GM21786 (cell line): ENCODE measurements at regions not wholly inside any gene's neighbourhood (a gene's known extent, or its start where the extent isn't known, plus 50 kb on each side); places are given as distances from the start of the nearest gene placed in this dataset.

Experiments
- ATAC-seq: cut with Tn5 transposase; IDR thresholded peaks from one replicate; pipeline ENCODE4 v1.9.1; 2021; ENCODE audit not compliant: unreplicated experiment

DNA sequence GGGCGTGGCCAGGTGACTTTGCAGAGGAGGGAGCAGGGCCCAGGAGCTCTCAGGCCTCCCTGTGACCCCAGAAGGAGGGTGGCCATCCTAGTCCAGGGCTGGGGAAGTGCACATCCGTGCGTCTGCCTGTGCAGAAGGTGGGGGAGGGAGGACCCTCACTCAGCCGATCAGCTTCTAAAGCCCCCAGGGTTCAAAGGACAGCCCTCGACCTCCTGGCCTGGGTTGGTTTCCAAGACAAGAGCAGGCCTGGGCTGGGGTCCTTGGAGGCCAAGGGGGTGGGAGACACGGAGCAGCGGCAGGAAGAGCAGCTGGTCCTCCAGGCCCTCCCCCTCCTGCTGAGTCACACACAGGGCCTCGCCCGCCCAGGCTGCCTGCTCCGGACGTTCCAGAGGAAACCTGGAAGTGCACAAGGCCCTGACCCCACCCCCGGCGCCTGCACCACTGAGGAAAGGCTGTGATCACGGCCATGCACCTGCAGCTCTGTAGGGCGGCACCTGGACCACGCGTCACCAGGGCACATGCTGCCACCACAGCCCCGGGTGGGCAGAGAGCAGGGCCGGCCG lies 67.1 kb upstream of the ZNF469 start:
- ATAC-seq: no peak

DNA sequence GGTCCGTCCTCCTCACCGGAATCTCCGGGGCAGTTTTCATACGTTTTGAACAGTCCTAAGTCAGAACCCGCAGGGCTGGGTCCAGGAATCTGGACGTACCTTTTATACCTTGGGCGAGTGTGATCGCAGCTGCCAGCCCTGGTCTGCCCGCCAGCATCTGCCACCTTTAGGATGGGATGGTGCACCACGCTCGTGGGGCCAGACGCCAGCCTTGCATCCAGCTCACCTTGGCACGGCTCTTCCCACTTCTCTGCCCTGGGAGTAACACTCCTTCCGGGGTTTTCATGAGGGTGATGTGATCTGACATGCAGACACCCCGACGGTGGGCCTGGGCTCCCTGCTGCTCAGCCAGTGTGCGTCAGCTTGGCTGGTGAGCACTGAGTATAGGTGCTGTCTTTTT lies 66.6 kb upstream of the ZNF469 start:
- ATAC-seq: no peak

- ATAC-seq: no peak
These were observed 65.7 kb upstream of the ZNF469 start for GRCh38 chr16:88316941-88317612.

- ATAC-seq: no peak
These were observed 65.2 kb upstream of the ZNF469 start for GRCh38 chr16:88317613-88317965.

GRCh38 chr16:88318051-88318450 lies 64.7 kb upstream of the ZNF469 start:
- ATAC-seq: no peak

DNA sequence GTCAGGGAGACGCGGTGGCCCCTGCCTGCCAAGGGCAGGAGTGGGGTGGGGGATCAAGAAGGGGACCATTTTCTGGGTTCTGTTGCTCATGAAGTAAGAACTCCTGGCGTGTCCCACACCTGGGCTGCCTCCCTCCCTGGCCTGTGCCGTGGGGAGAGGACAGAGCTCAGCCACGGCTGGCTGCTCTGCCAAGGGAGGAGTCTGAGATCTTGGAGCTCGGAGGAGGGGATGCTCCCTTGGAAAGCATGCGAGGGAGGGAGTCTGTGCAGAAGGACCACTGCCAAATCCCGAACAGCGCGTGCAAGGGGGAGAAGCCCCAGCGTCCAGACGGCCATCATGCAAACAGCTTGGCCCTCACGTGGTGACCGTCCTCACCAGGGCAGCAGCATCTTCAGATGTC lies 64.2 kb upstream of the ZNF469 start:
- ATAC-seq: no peak

DNA sequence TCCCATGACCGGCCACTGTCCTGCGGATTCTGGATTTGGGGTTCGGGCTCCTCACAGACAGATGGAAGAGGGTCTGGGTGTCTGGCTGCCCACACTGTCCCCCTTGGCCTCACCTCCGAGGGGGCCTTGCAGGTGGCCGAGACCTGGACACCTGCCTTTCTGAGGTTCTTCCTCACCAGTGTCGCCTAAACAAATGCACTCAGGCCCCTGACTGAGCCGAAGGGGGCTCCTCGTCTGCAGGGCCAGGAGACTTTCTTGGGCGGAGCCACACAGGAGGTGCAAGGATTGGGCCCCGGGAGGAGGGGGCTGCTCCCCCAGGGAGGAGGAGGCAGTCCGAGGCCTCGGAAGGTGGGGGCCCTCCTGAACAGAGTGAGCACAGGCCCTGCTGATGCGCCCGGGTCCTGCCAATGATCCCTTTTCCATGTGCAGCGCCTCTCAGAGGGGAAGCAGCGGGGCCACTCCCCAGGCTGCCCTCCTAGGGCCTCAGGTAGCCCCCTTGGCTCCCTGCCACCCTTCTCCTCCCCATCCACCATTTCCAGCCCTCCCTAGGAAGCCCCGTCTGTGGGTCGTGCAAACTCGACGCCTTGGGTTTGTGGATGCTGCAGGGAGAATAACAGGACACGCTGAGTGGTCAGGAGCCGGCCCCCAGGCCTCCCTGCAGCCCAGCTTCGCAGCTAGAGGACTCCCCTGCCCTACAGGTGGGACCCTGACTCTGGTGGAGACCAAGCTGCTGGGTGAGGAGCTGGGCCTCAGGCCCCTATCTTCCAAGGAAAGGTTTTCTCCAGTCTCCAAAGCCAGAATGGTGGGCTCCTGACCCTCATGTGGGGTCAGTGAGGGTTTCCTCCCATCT lies 63.4 kb upstream of the ZNF469 start:
- ATAC-seq: no peak

GRCh38 chr16:88320947-88321634 lies 61.7 kb upstream of the ZNF469 start:
- no peak for ATAC-seq

GRCh38 chr16:88321635-88322499 lies 60.9 kb upstream of the ZNF469 start:
- ATAC-seq: no peak

GRCh38 chr16:88322500-88322970 lies 60.2 kb upstream of the ZNF469 start:
- ATAC-seq: no peak

DNA sequence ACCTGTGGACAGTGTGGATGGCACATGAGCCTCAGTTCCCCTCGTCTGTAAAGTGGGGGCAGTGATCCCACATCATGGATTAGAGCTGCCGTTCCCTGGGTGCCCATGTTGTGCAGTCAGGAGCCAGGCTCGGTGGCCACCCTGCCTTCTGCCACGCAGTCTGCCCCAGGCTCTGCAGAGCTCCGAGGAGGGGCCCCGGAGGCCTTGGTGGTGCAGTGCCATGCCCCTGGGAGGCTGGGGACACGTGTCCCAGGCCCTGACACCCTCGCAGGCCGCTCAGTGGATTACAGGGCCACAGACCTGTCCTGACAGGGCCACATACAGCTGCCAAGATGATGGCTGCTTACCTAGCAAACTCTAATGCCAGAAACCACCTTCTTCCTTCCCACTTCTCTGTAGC lies 59.7 kb upstream of the ZNF469 start:
- ATAC-seq: no peak

- no peak for ATAC-seq
These were observed 59.0 kb upstream of the ZNF469 start for GRCh38 chr16:88323546-88324330.

DNA sequence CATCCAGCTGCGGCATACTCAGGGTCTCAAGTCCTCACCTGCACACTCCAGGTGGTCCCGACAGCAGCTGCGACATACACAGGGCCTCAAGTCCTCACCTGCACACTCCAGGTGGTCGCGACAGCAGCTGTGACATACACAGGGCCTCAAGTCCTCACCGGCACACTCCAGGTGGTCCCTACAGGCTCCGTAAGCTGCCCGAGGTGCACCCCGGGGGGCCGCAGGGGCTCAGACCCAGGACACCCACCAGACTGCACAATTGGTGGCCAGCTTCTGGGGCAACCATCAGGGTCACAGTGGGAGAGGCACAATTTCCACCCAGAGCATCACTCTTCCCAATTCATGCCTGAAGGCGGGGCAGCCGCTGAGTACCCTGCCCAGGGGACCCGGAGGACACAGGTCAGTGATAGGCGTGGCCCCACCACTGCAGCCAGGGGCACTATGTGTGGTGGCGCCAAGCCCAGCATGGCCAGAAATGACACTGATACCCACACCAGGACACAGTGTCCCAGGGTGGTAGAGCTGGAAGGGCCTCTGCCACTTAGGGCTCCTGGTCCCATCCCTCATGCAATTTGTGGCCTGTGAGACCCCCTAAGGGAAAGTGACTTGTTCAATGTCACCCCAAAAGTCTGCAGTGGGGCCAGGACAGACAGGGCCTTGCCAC lies 57.5 kb upstream of the ZNF469 start:
- ATAC-seq: no peak

DNA sequence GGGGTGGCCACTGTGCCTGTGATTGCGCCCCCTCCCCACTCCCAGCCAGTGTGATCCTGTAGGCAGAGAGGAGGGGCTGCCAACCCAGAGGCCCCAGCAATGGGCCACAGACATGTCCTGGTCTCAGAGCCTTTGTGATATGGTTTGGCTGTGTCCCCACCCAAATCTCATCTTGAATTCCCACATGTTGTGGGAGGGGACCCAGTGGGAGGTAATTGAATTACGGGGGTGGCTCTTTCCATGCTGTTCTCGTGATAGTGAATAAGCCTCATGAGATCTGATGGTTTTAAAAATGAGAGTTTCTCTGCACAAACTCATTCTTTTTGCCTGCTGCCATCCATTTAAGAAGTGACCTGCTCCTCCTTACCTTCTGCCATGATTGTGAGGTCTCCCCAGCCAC lies 56.8 kb upstream of the ZNF469 start:
- ATAC-seq: no peak

GRCh38 chr16:88326611-88327485 lies 55.9 kb upstream of the ZNF469 start:
- no peak for ATAC-seq

DNA sequence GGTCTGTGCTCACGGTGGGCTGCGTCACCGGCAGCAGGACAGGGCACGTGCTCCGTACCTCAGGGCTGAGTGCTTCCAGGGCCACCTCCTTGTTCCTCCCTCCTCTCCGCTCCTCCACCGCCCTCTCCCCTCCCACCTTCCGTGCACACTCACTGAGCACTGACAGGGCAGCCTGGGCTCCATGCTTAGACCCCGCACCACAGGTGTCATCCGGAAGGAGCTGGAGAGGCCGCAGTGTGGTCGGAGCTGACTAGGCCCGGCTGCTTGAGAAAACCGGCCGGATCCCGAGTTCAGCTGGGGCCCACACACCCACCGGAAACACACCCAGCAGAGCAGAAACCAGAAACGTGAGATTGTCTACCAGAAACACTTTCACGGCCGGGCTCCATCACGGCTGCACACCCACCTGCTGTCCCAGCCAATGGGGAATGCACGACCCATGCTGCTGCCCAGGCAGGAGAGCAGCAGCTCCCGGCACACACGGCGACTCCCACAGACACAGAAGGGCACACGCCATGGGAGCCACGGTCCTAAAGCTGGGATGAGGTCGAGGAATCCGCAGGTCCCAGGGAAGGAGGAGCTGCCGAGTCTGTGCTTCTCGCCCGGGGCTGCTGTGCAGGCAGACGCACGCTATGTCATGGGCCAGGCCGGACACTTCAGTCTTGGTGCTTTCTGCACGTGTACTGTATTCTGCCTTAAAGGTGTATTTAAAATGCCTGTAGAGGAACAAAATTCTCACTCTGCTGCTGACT lies 55.0 kb upstream of the ZNF469 start:
- ATAC-seq: no peak

GRCh38 chr16:88328313-88328980 lies 54.3 kb upstream of the ZNF469 start:
- no peak for ATAC-seq
